ENCODE measurements at regions not wholly inside any gene's neighbourhood (a gene's known extent, or its start where the extent isn't known, plus 50 kb on each side); places are given as distances from the start of the nearest gene placed in this dataset.

- no peak for TF ChIP-seq CTCF (IDR thresholded peaks at IDR 0.05; ENCODE audit: insufficient read depth, low read length, poor library complexity, severe bottlenecking)
- no peak for TF ChIP-seq EZH2phosphoT487 (conservative IDR thresholded peaks at IDR 0.05; ENCODE audit: low read length)
These were observed 151.4 kb downstream of the CPEB2 start for GRCh38 chr4:15153662-15154061.

Measured in SU-DHL-6 (cell line).